ENCODE measurements at regions not wholly inside any gene's neighbourhood (a gene's known extent, or its start where the extent isn't known, plus 50 kb on each side); places are given as distances from the start of the nearest gene placed in this dataset.

DNA sequence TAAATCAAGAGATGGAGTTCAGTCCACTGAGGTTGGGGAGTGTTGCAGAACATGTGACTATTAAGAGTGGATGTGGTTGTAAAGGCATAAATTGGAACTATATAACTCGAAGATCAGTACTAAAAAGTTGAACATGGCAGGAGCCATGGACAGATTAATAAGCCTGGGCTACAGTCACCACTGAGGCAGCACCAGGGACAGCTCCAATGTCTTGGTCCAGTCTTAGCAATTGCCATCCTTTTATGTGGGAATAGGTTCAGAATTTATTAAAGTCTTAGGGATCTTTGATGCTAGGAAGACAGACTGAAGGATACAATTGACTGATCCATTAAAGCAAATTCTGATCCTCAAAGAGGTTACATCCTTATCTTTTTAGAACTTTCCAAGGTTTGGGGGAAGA lies 156.6 kb downstream of the ADRA2A start:
- H3K27me3 ChIP-seq (ENCODE audit: control insufficient read depth, insufficient read depth, low read length), result no peaks in the 10 kb centered on the region
- H3K4me2 ChIP-seq (ENCODE audit: low read depth, low read length), result no peak overlapping the region
- no peak overlapping the region for H2BK120ac ChIP-seq (ENCODE audit: low read depth, low read length)
- H3K23ac ChIP-seq (ENCODE audit: low read depth, low read length), result no peak overlapping the region
- H4K91ac ChIP-seq (ENCODE audit: insufficient read depth, low read depth, low read length), result no peak overlapping the region
- H3K27ac ChIP-seq (ENCODE audit: insufficient read depth, low read length), result no peak overlapping the region
- no peak overlapping the region for H3K18ac ChIP-seq (ENCODE audit: low read depth, low read length)
- no peak overlapping the region for H2AFZ ChIP-seq (replicated peaks; ENCODE audit: low read length, poor library complexity)
- H4K20me1 ChIP-seq (ENCODE audit: insufficient read depth, low read length), result no peaks in the 10 kb centered on the region
- no TSS peak for BruUV-seq (replicated peaks)
- no peaks in the 10 kb centered on the region for H3K36me3 ChIP-seq (ENCODE audit: control insufficient read depth, insufficient read depth, low read length)
- in situ Hi-C loops (cut with MboI; ENCODE audit: low sequenced_read_pairs) (no loop called here), dilution Hi-C loops (cut with HindIII; ENCODE audit: low sequenced_read_pairs, unreplicated experiment) (no loop called here), intact Hi-C loops (cut with micrococcal nuclease) (no loop called here)
- H3K4me3 ChIP-seq (ENCODE audit: insufficient read depth, low read depth, low read length), result no peak overlapping the region
- ATAC-seq (ENCODE audit: low read depth) (no peak), DNase-seq (no peak)
- POLR2A ChIA-PET (ENCODE audit: unreplicated experiment), result no interaction called here
- no peak overlapping the region for H2BK20ac ChIP-seq (ENCODE audit: low read depth, low read length)
- no peak overlapping the region for H3K56ac ChIP-seq (ENCODE audit: extremely low read depth, insufficient read depth, low read length)
- no peak overlapping the region for H2BK5ac ChIP-seq (ENCODE audit: low read depth, low read length, poor library complexity, severe bottlenecking)
- no peak overlapping the region for H4K5ac ChIP-seq (ENCODE audit: low read depth, low read length)
- no peaks in the 10 kb centered on the region for H3K9me1 ChIP-seq (ENCODE audit: insufficient read depth, low read length)
- H3K9me3 ChIP-seq (ENCODE audit: control insufficient read depth, insufficient read depth, low read length), result peaks cover 11% of the 10 kb centered on the region
- H3K4ac ChIP-seq (ENCODE audit: low read depth, low read length), result no peak overlapping the region
- H3K79me1 ChIP-seq (ENCODE audit: low read depth in 1 of 2, low read length in 2 of 2), result no peaks in the 10 kb centered on the region
- TF ChIP-seq MXI1 (IDR thresholded peaks at IDR 0.05; ENCODE audit: borderline replicate concordance, low read depth, low read length), result no peak
- TF ChIP-seq RAD21 (IDR thresholded peaks at IDR 0.05; ENCODE audit: low read length), result no peak
- no peak for TF ChIP-seq CEBPB (IDR thresholded peaks at IDR 0.05; ENCODE audit: low read depth, low read length)
- no peak for TF ChIP-seq POLR2A (IDR thresholded peaks at IDR 0.05; ENCODE audit: low read depth, low read length)
- no peak overlapping the region for H2BK15ac ChIP-seq (ENCODE audit: low read depth, low read length)
- H3K14ac ChIP-seq (replicated peaks; ENCODE audit: low read depth, low read length), result no peak overlapping the region
- CTCF ChIA-PET, result no interaction called here
- no peak overlapping the region for H2AK9ac ChIP-seq (replicated peaks; ENCODE audit: low read depth, low read length, poor library complexity)
- H2AK5ac ChIP-seq (ENCODE audit: low read depth, low read length), result no peak overlapping the region
- H3K9ac ChIP-seq (ENCODE audit: low read depth, low read length), result no peak overlapping the region
- no peaks in the 10 kb centered on the region for H3K4me1 ChIP-seq (ENCODE audit: control insufficient read depth, insufficient read depth, low read length)
- no CpG with 5 or more reads among the region's 1 CpG for WGBS, 2 experiments (ENCODE audit: extremely low coverage in 2 of 2, insufficient read length in 1 of 2)
- H4K8ac ChIP-seq (ENCODE audit: low read depth in 2 of 2, low read length in 2 of 2), result no peak overlapping the region
